ENCODE measurements at regions not wholly inside any gene's neighbourhood (a gene's known extent, or its start where the extent isn't known, plus 50 kb on each side); places are given as distances from the start of the nearest gene placed in this dataset.

- intact Hi-C loops (cut with micrococcal nuclease) = no loop called here
- no peaks in the 10 kb centered on the region for H3K9me2 ChIP-seq (replicated peaks; ENCODE audit: low read length)
- BruUV-seq (replicated peaks) = no TSS peak
- H2AFZ ChIP-seq (ENCODE audit: low read length) = no peak overlapping the region
- H3K79me2 ChIP-seq (ENCODE audit: low read length) = no peaks in the 10 kb centered on the region
- H3K4me1 ChIP-seq (ENCODE audit: insufficient read depth, low read length) = peaks cover 4% of the 10 kb centered on the region
- H3K36me3 ChIP-seq (ENCODE audit: low read depth, low read length) = no peaks in the 10 kb centered on the region
- ATAC-seq = no peak
- POLR2A ChIA-PET (ENCODE audit: unreplicated experiment) = no interaction called here
- no peaks in the 10 kb centered on the region for H4K20me1 ChIP-seq (ENCODE audit: low read length)
- H3K4me2 ChIP-seq (ENCODE audit: low read length) = no peak overlapping the region
- no peaks in the 10 kb centered on the region for H3K27me3 ChIP-seq (ENCODE audit: low read length)
- no peaks in the 10 kb centered on the region for H3K9me3 ChIP-seq (ENCODE audit: low read length)
- TF ChIP-seq EZH2 (IDR thresholded peaks at IDR 0.05; ENCODE audit: low read length, unreplicated experiment) (no peak), EZH2phosphoT487 (IDR thresholded peaks at IDR 0.05; ENCODE audit: borderline replicate concordance, low read length) (no peak), CTCF (conservative IDR thresholded peaks at IDR 0.05; ENCODE audit: low read depth, low read length) (no peak)
- CTCF ChIA-PET = no interaction called here
- H3K9ac ChIP-seq (ENCODE audit: low read length) = no peak overlapping the region
- H3F3A ChIP-seq (ENCODE audit: low read length, unreplicated experiment) = no peaks in the 10 kb centered on the region
- no peak overlapping the region for H3K27ac ChIP-seq (ENCODE audit: low read length)
- no peak overlapping the region for H3K4me3 ChIP-seq (ENCODE audit: low read length)
- DNase-seq = no peak
These were observed 328.8 kb upstream of the GATB start for GRCh38 chr4:152089584-152089983.

GRCh38 chr4:152087335-152087734, 326.5 kb upstream of the GATB start:
- no peak for DNase-seq
- H3K9me3 ChIP-seq (ENCODE audit: low read length) = no peaks in the 10 kb centered on the region
- ChIA-PET CTCF (no interaction called here), POLR2A (ENCODE audit: unreplicated experiment) (no interaction called here)
- H3K36me3 ChIP-seq (ENCODE audit: low read depth, low read length) = no peaks in the 10 kb centered on the region
- no peak overlapping the region for H3K4me3 ChIP-seq (ENCODE audit: low read length)
- H3K4me2 ChIP-seq (ENCODE audit: low read length) = no peak overlapping the region
- TF ChIP-seq CTCF (conservative IDR thresholded peaks at IDR 0.05; ENCODE audit: low read depth, low read length) = no peak
- TF ChIP-seq EZH2 (IDR thresholded peaks at IDR 0.05; ENCODE audit: low read length, unreplicated experiment) = no peak
- no peak for TF ChIP-seq EZH2phosphoT487 (IDR thresholded peaks at IDR 0.05; ENCODE audit: borderline replicate concordance, low read length)
- no peaks in the 10 kb centered on the region for H3K9me2 ChIP-seq (replicated peaks; ENCODE audit: low read length)
- H3F3A ChIP-seq (ENCODE audit: low read length, unreplicated experiment) = no peaks in the 10 kb centered on the region
- H3K9ac ChIP-seq (ENCODE audit: low read length) = no peak overlapping the region
- ATAC-seq = no peak
- no peaks in the 10 kb centered on the region for H4K20me1 ChIP-seq (ENCODE audit: low read length)
- intact Hi-C loops (cut with micrococcal nuclease) = no loop called here
- H3K27ac ChIP-seq (ENCODE audit: low read length) = no peak overlapping the region
- BruUV-seq (replicated peaks) = no TSS peak
- H3K79me2 ChIP-seq (ENCODE audit: low read length) = no peaks in the 10 kb centered on the region
- H2AFZ ChIP-seq (ENCODE audit: low read length) = no peak overlapping the region
- no peaks in the 10 kb centered on the region for H3K4me1 ChIP-seq (ENCODE audit: insufficient read depth, low read length)
- H3K27me3 ChIP-seq (ENCODE audit: low read length) = no peaks in the 10 kb centered on the region

GRCh38 chr4:152085657-152086056, 324.9 kb upstream of the GATB start:
- no peak overlapping the region for H3K4me3 ChIP-seq (ENCODE audit: low read length)
- ATAC-seq (no peak), DNase-seq (no peak)
- no peak overlapping the region for H3K9ac ChIP-seq (ENCODE audit: low read length)
- no peaks in the 10 kb centered on the region for H3K27me3 ChIP-seq (ENCODE audit: low read length)
- H3K4me2 ChIP-seq (ENCODE audit: low read length) = no peak overlapping the region
- no peaks in the 10 kb centered on the region for H4K20me1 ChIP-seq (ENCODE audit: low read length)
- H3K79me2 ChIP-seq (ENCODE audit: low read length) = no peaks in the 10 kb centered on the region
- no peaks in the 10 kb centered on the region for H3K9me3 ChIP-seq (ENCODE audit: low read length)
- no peaks in the 10 kb centered on the region for H3F3A ChIP-seq (ENCODE audit: low read length, unreplicated experiment)
- no peak overlapping the region for H2AFZ ChIP-seq (ENCODE audit: low read length)
- intact Hi-C loops (cut with micrococcal nuclease) = no loop called here
- H3K27ac ChIP-seq (ENCODE audit: low read length) = no peak overlapping the region
- H3K36me3 ChIP-seq (ENCODE audit: low read depth, low read length) = no peaks in the 10 kb centered on the region
- no TSS peak for BruUV-seq (replicated peaks)
- ChIA-PET CTCF (no interaction called here), POLR2A (ENCODE audit: unreplicated experiment) (no interaction called here)
- TF ChIP-seq CTCF (conservative IDR thresholded peaks at IDR 0.05; ENCODE audit: low read depth, low read length) (no peak), EZH2 (IDR thresholded peaks at IDR 0.05; ENCODE audit: low read length, unreplicated experiment) (no peak), EZH2phosphoT487 (IDR thresholded peaks at IDR 0.05; ENCODE audit: borderline replicate concordance, low read length) (no peak)
- H3K9me2 ChIP-seq (replicated peaks; ENCODE audit: low read length) = no peaks in the 10 kb centered on the region
- H3K4me1 ChIP-seq (ENCODE audit: insufficient read depth, low read length) = no peaks in the 10 kb centered on the region

Measured in PC-3 (cell line).